ENCODE measurements at regions not wholly inside any gene's neighbourhood (a gene's known extent, or its start where the extent isn't known, plus 50 kb on each side); places are given as distances from the start of the nearest gene placed in this dataset.

- H2AFZ ChIP-seq (replicated peaks; ENCODE audit: low read length, poor library complexity) = no peak overlapping the region
- no peak overlapping the region for H3K18ac ChIP-seq (ENCODE audit: low read depth, low read length)
- H2BK20ac ChIP-seq (ENCODE audit: low read depth, low read length) = no peak overlapping the region
- H2BK5ac ChIP-seq (ENCODE audit: low read depth, low read length, poor library complexity, severe bottlenecking) = no peak overlapping the region
- H3K9me1 ChIP-seq (ENCODE audit: insufficient read depth, low read length) = no peaks in the 10 kb centered on the region
- TF ChIP-seq RAD21 (IDR thresholded peaks at IDR 0.05; ENCODE audit: low read length) (no peak), RFX5 (IDR thresholded peaks at IDR 0.05; ENCODE audit: low read depth, low read length) (no peak), POLR2A (IDR thresholded peaks at IDR 0.05; ENCODE audit: low read depth, low read length) (no peak)
- intact Hi-C loops (cut with micrococcal nuclease) = no loop called here
- H3K27me3 ChIP-seq (ENCODE audit: control insufficient read depth, insufficient read depth, low read length) = no peaks in the 10 kb centered on the region
- no peak overlapping the region for H3K23ac ChIP-seq (ENCODE audit: low read depth, low read length)
- 33% methylated on average over 1 of the region's 2 CpGs; no CpG with 5 or more reads in 1 of the 2 experiments for WGBS, 2 experiments (ENCODE audit: extremely low coverage in 2 of 2, insufficient read length in 1 of 2)
- no peak overlapping the region for H4K8ac ChIP-seq (ENCODE audit: low read depth in 2 of 2, low read length in 2 of 2)
- ChIA-PET CTCF (no interaction called here), POLR2A (ENCODE audit: unreplicated experiment) (no interaction called here)
- no peak for ATAC-seq (ENCODE audit: low read depth)
- no peak overlapping the region for H2BK120ac ChIP-seq (ENCODE audit: low read depth, low read length)
- no peak overlapping the region for H2AK9ac ChIP-seq (replicated peaks; ENCODE audit: low read depth, low read length, poor library complexity)
- no peaks in the 10 kb centered on the region for H3K9me3 ChIP-seq (ENCODE audit: control insufficient read depth, insufficient read depth, low read length)
- no peaks in the 10 kb centered on the region for H4K20me1 ChIP-seq (ENCODE audit: insufficient read depth, low read length)
- no peak for DNase-seq
- H3K36me3 ChIP-seq (ENCODE audit: control insufficient read depth, insufficient read depth, low read length) = no peaks in the 10 kb centered on the region
- in situ Hi-C loops (cut with MboI; ENCODE audit: low sequenced_read_pairs) = no loop called here
- no peak overlapping the region for H3K4me3 ChIP-seq (ENCODE audit: insufficient read depth, low read depth, low read length)
- H3K4me2 ChIP-seq (ENCODE audit: low read depth, low read length) = no peak overlapping the region
- dilution Hi-C loops (cut with HindIII; ENCODE audit: low sequenced_read_pairs, unreplicated experiment) = no loop called here
- H3K14ac ChIP-seq (replicated peaks; ENCODE audit: low read depth, low read length) = no peak overlapping the region
- no peak overlapping the region for H3K9ac ChIP-seq (ENCODE audit: low read depth, low read length)
- H4K91ac ChIP-seq (ENCODE audit: insufficient read depth, low read depth, low read length) = no peak overlapping the region
- H4K5ac ChIP-seq (ENCODE audit: low read depth, low read length) = no peak overlapping the region
- no peak overlapping the region for H2BK15ac ChIP-seq (ENCODE audit: low read depth, low read length)
- H3K79me1 ChIP-seq (ENCODE audit: low read depth in 1 of 2, low read length in 2 of 2) = no peaks in the 10 kb centered on the region
- H3K4ac ChIP-seq (ENCODE audit: low read depth, low read length) = no peak overlapping the region
- H3K27ac ChIP-seq (ENCODE audit: insufficient read depth, low read length) = no peak overlapping the region
- H2AK5ac ChIP-seq (ENCODE audit: low read depth, low read length) = no peak overlapping the region
- BruUV-seq (replicated peaks) = no TSS peak
- no peaks in the 10 kb centered on the region for H3K4me1 ChIP-seq (ENCODE audit: control insufficient read depth, insufficient read depth, low read length)
- no peak overlapping the region for H3K56ac ChIP-seq (ENCODE audit: extremely low read depth, insufficient read depth, low read length)
Measured at GRCh38 chr2:185161701-185162100, 563.4 kb downstream of the ZNF804A start.

Measured in IMR-90 (cell line).